ENCODE measurements at regions not wholly inside any gene's neighbourhood (a gene's known extent, or its start where the extent isn't known, plus 50 kb on each side); places are given as distances from the start of the nearest gene placed in this dataset.
"Not testable (repeated sequence)": the region's sequence is repeated elsewhere in the genome, so short reads cannot be mapped to it uniquely, and the experiment has no call there.

- no peak for DNase-seq (ENCODE audit: low read depth, low spot score)
- in situ Hi-C loops (cut with HindIII; ENCODE audit: low pct_unique_long_range_greater_than_20kb, low sequenced_read_pairs) = no loop called here
Measured at GRCh38 chr2:58419983-58420382, 178.9 kb upstream of the FANCL start.

DNA sequence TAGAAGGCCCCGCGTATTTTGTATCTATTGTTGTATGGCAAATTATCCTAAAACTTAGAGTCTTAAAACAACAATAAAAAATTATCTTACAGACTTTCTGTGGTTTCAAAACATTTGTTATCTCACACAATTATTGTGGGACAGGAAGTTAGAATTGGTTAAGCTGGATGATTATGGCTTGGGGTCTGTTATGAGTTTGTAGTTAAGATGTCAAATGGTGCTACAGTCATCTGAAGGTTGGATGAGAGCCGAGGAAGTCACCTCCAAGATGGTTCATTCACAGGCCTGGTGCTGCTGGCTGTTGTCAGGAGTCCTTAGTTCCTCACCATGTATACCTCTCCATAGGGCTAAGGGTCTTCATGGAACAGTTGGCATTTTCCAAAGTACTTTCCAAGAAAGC lies 175.6 kb upstream of the FANCL start:
- in situ Hi-C loops (cut with HindIII; ENCODE audit: low pct_unique_long_range_greater_than_20kb, low sequenced_read_pairs) = no loop called here
- no peak for DNase-seq (ENCODE audit: low read depth, low spot score)

DNA sequence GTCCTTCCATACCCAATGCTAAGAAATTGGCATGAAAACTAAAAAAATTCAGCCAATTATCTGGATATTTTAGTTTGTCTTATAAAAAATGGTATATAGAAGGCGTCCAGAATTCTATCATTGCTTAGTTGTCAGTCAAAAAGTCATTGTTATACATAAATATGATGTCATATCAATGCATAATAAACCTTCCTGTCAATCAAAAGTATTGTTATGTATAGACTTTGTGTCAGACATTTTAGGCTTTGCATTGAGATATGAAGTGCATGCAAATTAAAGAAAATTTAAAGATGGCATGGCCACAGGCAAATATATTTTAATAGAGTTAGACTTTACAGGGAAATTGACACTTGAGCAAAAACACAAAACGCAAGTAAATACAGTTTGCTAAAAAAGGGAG lies 173.4 kb upstream of the FANCL start:
- DNase-seq (ENCODE audit: low read depth, low spot score) = no peak
- in situ Hi-C loops (cut with HindIII; ENCODE audit: low pct_unique_long_range_greater_than_20kb, low sequenced_read_pairs) = no loop called here

GRCh38 chr2:58410549-58410948 lies 169.4 kb upstream of the FANCL start:
- in situ Hi-C loops (cut with HindIII; ENCODE audit: low pct_unique_long_range_greater_than_20kb, low sequenced_read_pairs) = no loop called here
- DNase-seq (ENCODE audit: low read depth, low spot score) = no peak

DNA sequence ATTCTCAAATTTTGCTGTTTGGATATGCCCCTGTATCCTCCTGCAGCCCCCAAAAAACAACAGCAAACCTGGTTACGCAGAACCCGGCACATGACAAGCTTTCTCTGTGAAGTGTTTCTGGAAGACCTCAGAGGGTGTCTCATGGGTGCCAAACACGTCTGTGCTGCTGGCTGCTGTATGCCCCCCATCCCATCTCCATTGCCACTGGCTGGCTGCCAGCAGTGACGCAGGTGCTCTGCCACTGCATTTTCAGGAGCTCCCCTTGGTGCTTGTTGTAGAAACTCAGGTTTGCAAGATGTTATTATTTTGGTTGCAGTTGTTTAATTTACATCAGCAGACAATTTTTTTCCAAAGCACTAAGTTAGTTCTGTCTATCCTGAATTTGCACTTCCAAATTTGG lies 166.4 kb upstream of the FANCL start:
- in situ Hi-C loops (cut with HindIII; ENCODE audit: low pct_unique_long_range_greater_than_20kb, low sequenced_read_pairs) = no loop called here
- no peak for DNase-seq (ENCODE audit: low read depth, low spot score)

DNA sequence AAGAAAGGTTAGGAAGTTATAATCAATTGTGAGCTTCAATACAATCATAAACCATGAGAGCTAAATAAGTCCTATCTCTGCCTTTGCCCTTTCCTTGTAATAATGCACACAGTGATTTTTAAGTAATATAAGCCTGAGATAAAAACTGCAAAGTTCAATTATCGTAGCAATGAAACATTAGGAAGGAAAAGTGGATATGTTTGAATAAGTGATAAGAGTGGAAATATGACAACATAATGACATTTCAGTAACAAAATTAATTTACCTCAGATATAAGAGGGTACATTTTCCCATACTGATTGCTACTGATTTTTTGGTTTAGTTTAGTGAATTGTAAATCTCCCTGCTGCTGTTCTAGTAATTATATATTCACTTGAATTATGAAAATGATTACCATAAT lies 164.2 kb upstream of the FANCL start:
- in situ Hi-C loops (cut with HindIII; ENCODE audit: low pct_unique_long_range_greater_than_20kb, low sequenced_read_pairs) = no loop called here

GRCh38 chr2:58401936-58402335 lies 160.8 kb upstream of the FANCL start:
- no peak for DNase-seq (ENCODE audit: low read depth, low spot score)
- in situ Hi-C loops (cut with HindIII; ENCODE audit: low pct_unique_long_range_greater_than_20kb, low sequenced_read_pairs) = no loop called here

More for the DNA sequence above, 164.2 kb upstream of the FANCL start:
- no peak for DNase-seq (ENCODE audit: low read depth, low spot score)

- no peak for DNase-seq (ENCODE audit: low read depth, low spot score)
- in situ Hi-C loops (cut with HindIII; ENCODE audit: low pct_unique_long_range_greater_than_20kb, low sequenced_read_pairs) = no loop called here
Measured at GRCh38 chr2:58398406-58398805, 157.3 kb upstream of the FANCL start.

DNA sequence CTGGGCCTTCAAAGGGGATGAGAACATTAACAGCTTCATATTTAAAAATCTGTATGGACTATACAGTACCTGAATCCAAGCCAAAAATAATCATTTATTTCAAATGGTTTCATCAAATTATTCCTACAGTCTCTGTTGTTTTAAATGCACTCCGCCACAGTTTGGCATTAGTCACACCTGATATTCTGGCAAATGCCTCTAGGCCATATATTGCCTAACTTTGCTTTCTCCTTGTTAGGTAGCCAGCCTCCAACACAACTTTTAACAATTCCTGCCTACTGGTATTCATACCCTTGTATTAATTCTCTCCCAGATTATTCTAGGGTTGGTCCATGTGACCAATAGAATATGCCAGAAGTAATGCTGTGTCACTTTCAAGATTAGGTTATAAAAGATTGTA lies 146.6 kb upstream of the FANCL start:
- DNase-seq (ENCODE audit: low read depth, low spot score) = no peak
- in situ Hi-C loops (cut with HindIII; ENCODE audit: low pct_unique_long_range_greater_than_20kb, low sequenced_read_pairs) = no loop called here

- in situ Hi-C loops (cut with HindIII; ENCODE audit: low pct_unique_long_range_greater_than_20kb, low sequenced_read_pairs) = not testable (repeated sequence)
Measured at GRCh38 chr2:58386904-58387303, 145.8 kb upstream of the FANCL start.

GRCh38 chr2:58378152-58378551 lies 137.0 kb upstream of the FANCL start:
- in situ Hi-C loops (cut with HindIII; ENCODE audit: low pct_unique_long_range_greater_than_20kb, low sequenced_read_pairs) = no loop called here

More at GRCh38 chr2:58386904-58387303, 145.8 kb upstream of the FANCL start:
- DNase-seq (ENCODE audit: low read depth, low spot score) = not testable (repeated sequence)

DNA sequence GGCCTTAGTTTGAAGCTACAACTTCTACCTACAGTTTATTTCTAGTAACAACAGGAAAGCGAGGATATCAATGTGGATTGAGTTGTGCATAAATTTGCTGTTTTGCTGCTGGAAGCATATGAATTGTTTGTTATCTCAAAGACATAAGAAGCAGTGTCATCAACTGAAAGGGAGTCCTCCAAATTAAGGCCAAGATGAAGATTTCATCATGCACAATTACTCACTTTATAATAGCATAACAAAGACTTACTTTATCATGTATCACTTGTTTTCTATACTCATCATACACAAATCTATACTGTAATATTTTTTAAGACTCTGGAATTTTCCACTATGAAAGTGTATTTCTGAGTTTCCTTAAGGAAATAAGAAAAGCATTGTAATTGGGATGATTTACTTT lies 136.1 kb upstream of the FANCL start:
- in situ Hi-C loops (cut with HindIII; ENCODE audit: low pct_unique_long_range_greater_than_20kb, low sequenced_read_pairs) = no loop called here
- DNase-seq (ENCODE audit: low read depth, low spot score) = peak; percentile 7

More at GRCh38 chr2:58378152-58378551, 137.0 kb upstream of the FANCL start:
- no peak for DNase-seq (ENCODE audit: low read depth, low spot score)

DNA sequence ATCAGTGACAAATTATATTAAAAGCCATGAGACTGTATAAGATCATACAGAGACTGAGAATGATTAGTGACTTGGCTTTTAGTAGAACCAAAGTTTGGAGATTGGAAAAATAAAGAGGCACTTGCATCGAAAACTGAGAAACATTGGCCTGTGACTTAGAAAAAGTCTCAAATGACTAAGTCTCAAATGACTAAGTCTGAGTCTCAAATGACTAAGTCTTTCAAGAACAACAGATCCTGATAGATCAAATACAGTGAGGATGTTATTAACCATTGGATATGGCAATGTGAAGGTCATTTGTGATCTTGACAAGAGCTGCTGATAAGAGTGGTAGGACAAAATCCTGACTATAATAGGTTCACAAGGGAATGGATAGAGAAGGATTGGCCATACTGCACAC lies 135.5 kb upstream of the FANCL start:
- in situ Hi-C loops (cut with HindIII; ENCODE audit: low pct_unique_long_range_greater_than_20kb, low sequenced_read_pairs) = no loop called here
- DNase-seq (ENCODE audit: low read depth, low spot score) = no peak

- no peak for DNase-seq (ENCODE audit: low read depth, low spot score)
- in situ Hi-C loops (cut with HindIII; ENCODE audit: low pct_unique_long_range_greater_than_20kb, low sequenced_read_pairs) = no loop called here
Measured at GRCh38 chr2:58369594-58369993, 128.5 kb upstream of the FANCL start.

- in situ Hi-C loops (cut with HindIII; ENCODE audit: low pct_unique_long_range_greater_than_20kb, low sequenced_read_pairs) = no loop called here
- DNase-seq (ENCODE audit: low read depth, low spot score) = no peak
Measured at GRCh38 chr2:58364098-58364497, 123.0 kb upstream of the FANCL start.

DNA sequence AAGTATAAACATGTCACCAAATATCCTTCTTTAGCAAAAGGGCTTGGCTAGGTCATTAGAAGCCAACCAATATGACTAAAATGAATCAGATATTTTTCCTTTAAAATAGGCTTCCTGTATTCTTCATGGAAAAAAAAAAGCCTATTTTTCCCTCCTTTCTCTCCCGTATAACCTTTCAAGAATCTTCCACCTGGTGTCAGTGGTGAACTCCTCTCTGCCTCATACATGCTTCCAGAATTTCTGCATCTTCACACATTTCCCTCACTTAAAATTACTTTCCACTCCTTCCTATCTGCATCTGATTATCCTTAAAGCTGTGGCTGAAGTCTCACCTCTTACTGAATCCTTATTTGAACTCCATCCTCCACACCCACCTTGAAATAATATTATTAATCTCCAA lies 116.9 kb upstream of the FANCL start:
- DNase-seq (ENCODE audit: low read depth, low spot score) = no peak
- in situ Hi-C loops (cut with HindIII; ENCODE audit: low pct_unique_long_range_greater_than_20kb, low sequenced_read_pairs) = no loop called here

DNA sequence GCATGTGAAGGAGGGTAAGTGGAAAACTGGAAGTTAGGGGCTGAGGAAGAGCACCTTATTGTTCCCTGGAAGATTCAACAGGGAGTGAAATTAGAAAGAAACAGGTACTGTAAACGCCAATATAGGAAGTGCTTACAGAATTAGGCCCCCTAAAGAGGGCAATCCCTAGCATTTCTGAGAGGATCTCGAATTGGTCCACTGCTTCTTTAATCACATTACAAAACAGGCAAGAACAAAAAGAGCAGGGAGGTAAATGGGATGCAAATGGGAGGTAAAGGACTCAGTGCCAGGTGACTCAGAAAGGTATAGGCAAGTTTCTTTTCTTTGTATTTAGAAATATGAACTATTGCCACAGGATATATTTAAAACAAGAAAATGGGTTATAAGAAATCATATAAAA lies 116.4 kb upstream of the FANCL start:
- in situ Hi-C loops (cut with HindIII; ENCODE audit: low pct_unique_long_range_greater_than_20kb, low sequenced_read_pairs) = no loop called here
- DNase-seq (ENCODE audit: low read depth, low spot score) = no peak

DNA sequence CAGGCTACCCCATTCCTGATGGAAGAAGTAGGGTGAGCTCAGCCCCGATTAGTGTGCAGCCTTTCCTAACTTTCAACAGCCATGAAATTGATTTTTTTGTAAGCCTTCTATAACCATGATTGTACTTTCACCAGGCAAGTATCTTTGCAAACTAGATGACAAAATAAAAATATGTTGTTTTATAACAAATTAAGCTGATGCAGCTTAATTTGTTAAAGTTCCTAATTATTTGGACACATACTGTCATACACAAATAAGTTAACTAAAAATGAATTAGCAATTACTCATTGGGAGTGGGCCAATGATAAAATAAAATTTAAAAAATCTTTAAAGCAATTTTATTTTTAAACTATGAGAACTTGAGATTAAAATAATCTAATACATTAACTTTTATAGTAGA lies 113.1 kb upstream of the FANCL start:
- no peak for DNase-seq (ENCODE audit: low read depth, low spot score)
- in situ Hi-C loops (cut with HindIII; ENCODE audit: low pct_unique_long_range_greater_than_20kb, low sequenced_read_pairs) = no loop called here

GRCh38 chr2:58350484-58350883 lies 109.4 kb upstream of the FANCL start:
- no peak for DNase-seq (ENCODE audit: low read depth, low spot score)
- in situ Hi-C loops (cut with HindIII; ENCODE audit: low pct_unique_long_range_greater_than_20kb, low sequenced_read_pairs) = no loop called here

- DNase-seq (ENCODE audit: low read depth, low spot score) = no peak
- in situ Hi-C loops (cut with HindIII; ENCODE audit: low pct_unique_long_range_greater_than_20kb, low sequenced_read_pairs) = no loop called here
Measured at GRCh38 chr2:58347810-58348209, 106.7 kb upstream of the FANCL start.
